ENCODE measurements at regions not wholly inside any gene's neighbourhood (a gene's known extent, or its start where the extent isn't known, plus 50 kb on each side); places are given as distances from the start of the nearest gene placed in this dataset.

DNA sequence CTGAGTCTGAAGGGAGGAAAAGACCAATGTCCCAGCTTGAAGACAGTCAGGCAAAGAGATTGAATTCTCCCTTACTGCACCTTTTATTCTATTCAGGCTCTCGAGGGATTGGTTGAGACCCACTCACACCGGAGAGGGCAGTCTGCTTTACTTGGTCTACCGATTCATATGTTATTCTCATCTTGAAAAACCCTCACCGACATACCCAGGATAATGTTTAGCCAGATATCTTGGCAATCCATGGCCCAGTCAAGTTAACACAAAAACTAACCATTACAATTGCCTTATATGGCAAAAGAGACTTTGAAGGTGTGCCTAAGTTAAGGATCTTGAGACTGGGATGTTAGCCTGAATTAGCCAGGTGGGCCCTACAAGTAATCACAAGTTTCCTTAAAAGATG lies 53.8 kb upstream of the BET1 start:
- TF ChIP-seq EZH2 (IDR thresholded peaks at IDR 0.05) (no peak), POLR2AphosphoS5 (IDR thresholded peaks at IDR 0.05; ENCODE audit: borderline replicate concordance, low read depth, low read length) (no peak)

All from SK-N-MC (cell line).